ENCODE measurements at regions not wholly inside any gene's neighbourhood (a gene's known extent, or its start where the extent isn't known, plus 50 kb on each side); places are given as distances from the start of the nearest gene placed in this dataset.

DNA sequence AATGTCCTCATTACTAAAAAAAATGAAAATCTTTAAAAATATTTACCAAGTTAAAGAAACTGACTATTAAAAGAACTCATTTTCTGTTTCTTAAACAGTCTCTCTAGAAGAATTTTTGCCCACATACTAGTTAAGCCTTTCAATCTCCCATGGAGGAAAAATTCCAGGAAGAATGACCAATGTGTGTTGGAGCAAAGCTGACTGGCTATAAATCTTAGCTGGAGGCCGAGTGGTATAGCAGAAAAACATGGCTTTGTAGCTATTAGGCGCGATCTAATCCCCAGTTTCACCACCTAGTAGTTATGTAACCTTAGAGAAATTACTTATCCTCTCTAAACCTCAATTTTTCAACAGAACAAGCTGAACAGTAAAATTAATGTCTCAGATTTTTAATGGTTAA, 135.5 kb upstream of the PRLR start:
- DNase-seq (ENCODE audit: low spot score), result no peak
- intact Hi-C loops (cut with micrococcal nuclease), result no loop called here
- no peaks in the 10 kb centered on the region for H3K9me3 Mint-ChIP-seq
- no peak overlapping the region for H3K27ac Mint-ChIP-seq
- no peaks in the 10 kb centered on the region for H3K27me3 Mint-ChIP-seq (ENCODE audit: insufficient read depth)
- H3K4me3 Mint-ChIP-seq, result no peak overlapping the region
- H3K36me3 Mint-ChIP-seq (ENCODE audit: low read depth), result no peaks in the 10 kb centered on the region
- no peaks in the 10 kb centered on the region for H3K4me1 Mint-ChIP-seq (ENCODE audit: low read depth)

- Mint-ChIP-seq H3K9me3 (no peaks in the 10 kb centered on the region), H3K4me1 (ENCODE audit: low read depth) (no peaks in the 10 kb centered on the region), H3K27me3 (ENCODE audit: insufficient read depth) (no peaks in the 10 kb centered on the region), H3K4me3 (no peak overlapping the region), H3K27ac (no peak overlapping the region), H3K36me3 (ENCODE audit: low read depth) (no peaks in the 10 kb centered on the region)
- no peak for DNase-seq (ENCODE audit: low spot score)
- intact Hi-C loops (cut with micrococcal nuclease), result no loop called here
These were observed 134.1 kb upstream of the PRLR start for GRCh38 chr5:35364350-35364749.

DNA sequence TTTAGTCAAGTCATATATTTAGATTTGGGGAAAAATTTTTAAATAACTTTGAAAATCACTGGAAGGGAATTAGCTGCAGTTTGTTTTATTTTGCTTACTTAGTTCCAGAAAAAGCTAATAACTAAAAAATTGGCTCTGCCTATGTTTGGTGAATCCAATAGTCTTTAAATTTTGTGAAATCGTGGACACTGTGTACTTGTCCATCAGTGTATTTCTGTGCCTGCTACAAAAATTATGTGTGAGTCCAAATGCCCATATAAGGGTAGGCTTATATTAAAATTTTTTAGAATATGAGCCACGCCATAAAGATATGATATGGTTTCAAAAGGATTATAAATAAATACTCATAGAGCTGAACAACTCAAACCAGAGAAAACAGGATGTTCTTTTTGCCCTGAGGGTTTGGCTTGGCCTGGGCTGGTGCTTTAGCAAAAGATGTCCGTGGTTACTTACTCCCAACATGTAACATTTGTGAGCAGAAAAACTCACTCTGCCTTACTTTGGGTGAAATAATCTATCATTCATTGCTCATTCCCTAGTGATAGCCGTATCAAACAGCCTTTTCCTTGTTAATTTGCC, 133.2 kb upstream of the PRLR start:
- H3K4me1 Mint-ChIP-seq (ENCODE audit: low read depth), result no peaks in the 10 kb centered on the region
- H3K36me3 Mint-ChIP-seq (ENCODE audit: low read depth), result no peaks in the 10 kb centered on the region
- no peaks in the 10 kb centered on the region for H3K9me3 Mint-ChIP-seq
- no peak overlapping the region for H3K4me3 Mint-ChIP-seq
- intact Hi-C loops (cut with micrococcal nuclease), result no loop called here
- no peaks in the 10 kb centered on the region for H3K27me3 Mint-ChIP-seq (ENCODE audit: insufficient read depth)
- DNase-seq (ENCODE audit: low spot score), result no peak
- no peak overlapping the region for H3K27ac Mint-ChIP-seq

GRCh38 chr5:35362772-35363171, 132.5 kb upstream of the PRLR start:
- peaks cover 2% of the 10 kb centered on the region for H3K27me3 Mint-ChIP-seq (ENCODE audit: insufficient read depth)
- no peaks in the 10 kb centered on the region for H3K9me3 Mint-ChIP-seq
- H3K4me3 Mint-ChIP-seq, result no peak overlapping the region
- DNase-seq (ENCODE audit: low spot score), result no peak
- H3K27ac Mint-ChIP-seq, result no peak overlapping the region
- intact Hi-C loops (cut with micrococcal nuclease), result no loop called here
- no peaks in the 10 kb centered on the region for H3K4me1 Mint-ChIP-seq (ENCODE audit: low read depth)
- no peaks in the 10 kb centered on the region for H3K36me3 Mint-ChIP-seq (ENCODE audit: low read depth)

GRCh38 chr5:35360671-35361070, 130.4 kb upstream of the PRLR start:
- H3K4me3 Mint-ChIP-seq, result no peak overlapping the region
- H3K9me3 Mint-ChIP-seq, result peaks cover 3% of the 10 kb centered on the region
- intact Hi-C loops (cut with micrococcal nuclease), result no loop called here
- H3K4me1 Mint-ChIP-seq (ENCODE audit: low read depth), result no peaks in the 10 kb centered on the region
- no peak overlapping the region for H3K27ac Mint-ChIP-seq
- H3K27me3 Mint-ChIP-seq (ENCODE audit: insufficient read depth), result peaks cover 2% of the 10 kb centered on the region
- H3K36me3 Mint-ChIP-seq (ENCODE audit: low read depth), result no peaks in the 10 kb centered on the region
- DNase-seq (ENCODE audit: low spot score), result no peak

DNA sequence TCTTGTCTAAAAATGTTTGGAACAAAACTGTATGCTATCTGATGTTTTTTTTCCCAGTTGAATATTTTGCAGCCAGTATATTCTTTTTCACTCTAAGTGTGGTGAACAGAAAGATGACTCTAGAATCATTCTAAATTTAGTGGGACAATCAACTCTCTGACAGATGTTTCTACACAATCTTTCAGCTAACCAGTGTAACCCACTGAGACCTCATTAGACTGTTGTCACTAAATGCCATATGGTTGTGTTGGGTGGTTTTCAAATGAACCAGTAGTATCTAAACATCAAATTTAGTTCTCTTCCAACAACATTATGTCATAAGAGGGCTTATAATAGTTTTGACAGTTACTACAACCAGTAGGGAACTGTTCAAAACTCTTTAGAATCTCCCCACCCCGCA, 129.6 kb upstream of the PRLR start:
- no peak for DNase-seq (ENCODE audit: low spot score)
- peaks cover 2% of the 10 kb centered on the region for H3K27me3 Mint-ChIP-seq (ENCODE audit: insufficient read depth)
- intact Hi-C loops (cut with micrococcal nuclease), result no loop called here
- no peaks in the 10 kb centered on the region for H3K36me3 Mint-ChIP-seq (ENCODE audit: low read depth)
- no peaks in the 10 kb centered on the region for H3K4me1 Mint-ChIP-seq (ENCODE audit: low read depth)
- H3K27ac Mint-ChIP-seq, result no peak overlapping the region
- peaks cover 3% of the 10 kb centered on the region for H3K9me3 Mint-ChIP-seq
- H3K4me3 Mint-ChIP-seq, result no peak overlapping the region

GRCh38 chr5:35357973-35358372, 127.7 kb upstream of the PRLR start:
- H3K36me3 Mint-ChIP-seq (ENCODE audit: low read depth), result no peaks in the 10 kb centered on the region
- intact Hi-C loops (cut with micrococcal nuclease), result no loop called here
- DNase-seq (ENCODE audit: low spot score), result no peak
- H3K4me1 Mint-ChIP-seq (ENCODE audit: low read depth), result no peaks in the 10 kb centered on the region
- H3K9me3 Mint-ChIP-seq, result peaks cover 6% of the 10 kb centered on the region
- H3K4me3 Mint-ChIP-seq, result no peak overlapping the region
- H3K27ac Mint-ChIP-seq, result no peak overlapping the region
- H3K27me3 Mint-ChIP-seq (ENCODE audit: insufficient read depth), result peaks cover 2% of the 10 kb centered on the region

GRCh38 chr5:35356725-35357124, 126.4 kb upstream of the PRLR start:
- H3K36me3 Mint-ChIP-seq (ENCODE audit: low read depth), result no peaks in the 10 kb centered on the region
- no peaks in the 10 kb centered on the region for H3K4me1 Mint-ChIP-seq (ENCODE audit: low read depth)
- peaks cover 2% of the 10 kb centered on the region for H3K27me3 Mint-ChIP-seq (ENCODE audit: insufficient read depth)
- H3K9me3 Mint-ChIP-seq, result peaks cover 15% of the 10 kb centered on the region
- no peak overlapping the region for H3K4me3 Mint-ChIP-seq
- no peak for DNase-seq (ENCODE audit: low spot score)
- H3K27ac Mint-ChIP-seq, result no peak overlapping the region
- intact Hi-C loops (cut with micrococcal nuclease), result no loop called here

DNA sequence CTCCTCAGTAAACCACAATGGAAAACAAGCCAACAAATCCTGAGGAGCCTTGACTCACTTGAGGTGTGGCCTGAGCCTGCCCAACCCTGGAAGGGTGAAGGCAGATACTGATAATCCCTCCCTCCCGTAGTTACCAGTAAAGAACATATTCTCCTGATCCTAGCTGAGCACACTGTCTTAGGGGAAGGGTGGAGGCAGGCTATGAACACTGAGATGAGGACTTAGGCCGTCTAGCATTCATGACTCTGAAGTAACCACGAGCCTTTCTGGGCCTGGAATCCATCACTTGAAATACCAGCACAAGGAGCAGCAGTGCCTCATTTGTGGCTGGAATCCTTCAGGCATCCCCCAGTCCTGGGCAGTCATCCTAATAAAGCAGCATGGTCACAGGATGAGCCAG, 124.5 kb upstream of the PRLR start:
- H3K36me3 Mint-ChIP-seq (ENCODE audit: low read depth), result no peaks in the 10 kb centered on the region
- H3K4me3 Mint-ChIP-seq, result no peak overlapping the region
- no peaks in the 10 kb centered on the region for H3K4me1 Mint-ChIP-seq (ENCODE audit: low read depth)
- intact Hi-C loops (cut with micrococcal nuclease), result no loop called here
- peaks cover 21% of the 10 kb centered on the region for H3K9me3 Mint-ChIP-seq
- H3K27ac Mint-ChIP-seq, result no peak overlapping the region
- H3K27me3 Mint-ChIP-seq (ENCODE audit: insufficient read depth), result peaks cover 2% of the 10 kb centered on the region
- no peak for DNase-seq (ENCODE audit: low spot score)

DNA sequence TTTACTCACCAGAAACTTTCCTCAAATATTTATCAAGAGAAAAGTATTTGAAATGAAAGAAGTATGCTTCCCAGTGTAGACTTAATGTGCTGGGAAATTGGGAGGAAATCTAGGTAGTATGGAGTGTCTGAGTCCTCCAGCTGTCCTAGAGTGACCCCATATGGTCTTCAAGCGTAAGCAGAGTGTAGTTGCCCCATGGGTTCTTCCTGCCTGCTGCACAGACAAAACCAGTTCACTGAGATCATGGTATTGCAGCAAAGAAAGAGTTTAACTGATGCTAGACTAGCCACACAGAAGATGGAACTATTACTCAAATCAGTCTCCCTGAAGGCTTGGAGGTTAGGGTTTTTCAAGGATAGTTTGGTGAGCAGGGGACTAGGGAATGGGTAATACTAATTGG, 114.9 kb upstream of the PRLR start:
- no peak for DNase-seq (ENCODE audit: low spot score)
- Mint-ChIP-seq H3K4me1 (ENCODE audit: low read depth) (no peaks in the 10 kb centered on the region), H3K36me3 (ENCODE audit: low read depth) (no peaks in the 10 kb centered on the region), H3K27ac (no peak overlapping the region), H3K4me3 (no peak overlapping the region), H3K27me3 (ENCODE audit: insufficient read depth) (no peaks in the 10 kb centered on the region), H3K9me3 (peaks cover 3% of the 10 kb centered on the region)
- intact Hi-C loops (cut with micrococcal nuclease), result no loop called here

DNA sequence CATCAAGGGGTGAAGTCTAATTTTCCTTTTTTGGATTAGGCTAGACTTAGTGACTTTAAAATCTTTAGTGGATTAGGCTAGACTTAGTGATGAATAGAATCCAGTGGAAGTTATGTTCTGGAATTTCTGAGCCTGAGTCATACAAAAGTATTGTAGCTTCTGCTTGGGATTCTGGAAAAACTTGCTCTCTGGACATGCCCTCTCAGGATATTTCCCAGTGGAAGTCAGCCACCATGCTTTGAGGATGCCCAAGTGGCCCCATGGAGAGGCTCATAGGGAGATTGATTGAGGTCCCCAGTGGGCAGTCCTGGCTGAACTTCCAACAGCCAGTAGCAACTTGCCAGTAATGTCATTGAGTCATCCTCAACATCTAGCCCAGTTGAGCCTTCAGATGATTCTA, 112.4 kb upstream of the PRLR start:
- DNase-seq (ENCODE audit: low spot score), result no peak
- Mint-ChIP-seq H3K36me3 (ENCODE audit: low read depth) (no peaks in the 10 kb centered on the region), H3K4me1 (ENCODE audit: low read depth) (no peaks in the 10 kb centered on the region), H3K4me3 (no peak overlapping the region), H3K9me3 (no peaks in the 10 kb centered on the region), H3K27ac (no peak overlapping the region), H3K27me3 (ENCODE audit: insufficient read depth) (no peaks in the 10 kb centered on the region)
- intact Hi-C loops (cut with micrococcal nuclease), result no loop called here

DNA sequence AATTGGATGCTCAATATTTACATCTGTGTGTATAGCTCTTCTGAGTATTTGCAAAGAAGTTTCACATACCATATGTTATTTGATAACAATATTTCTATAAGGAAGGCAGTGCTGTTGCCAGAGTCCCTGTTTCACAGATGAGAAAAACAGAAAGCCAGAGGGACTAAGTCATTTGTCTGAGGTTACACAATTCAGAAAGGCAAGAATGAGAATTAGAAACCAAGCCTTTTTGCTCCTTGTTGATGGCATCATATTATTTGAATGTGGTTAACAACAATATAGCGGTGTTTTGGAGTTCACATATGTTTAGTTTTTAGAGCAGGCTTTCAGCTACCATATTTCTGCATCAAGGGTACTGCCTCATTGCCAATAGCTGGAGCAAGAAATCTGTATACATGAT, 110.9 kb upstream of the PRLR start:
- no peak for DNase-seq (ENCODE audit: low spot score)
- H3K4me3 Mint-ChIP-seq, result no peak overlapping the region
- H3K9me3 Mint-ChIP-seq, result no peaks in the 10 kb centered on the region
- H3K4me1 Mint-ChIP-seq (ENCODE audit: low read depth), result no peaks in the 10 kb centered on the region
- no peaks in the 10 kb centered on the region for H3K27me3 Mint-ChIP-seq (ENCODE audit: insufficient read depth)
- H3K27ac Mint-ChIP-seq, result no peak overlapping the region
- H3K36me3 Mint-ChIP-seq (ENCODE audit: low read depth), result no peaks in the 10 kb centered on the region
- intact Hi-C loops (cut with micrococcal nuclease), result no loop called here

DNA sequence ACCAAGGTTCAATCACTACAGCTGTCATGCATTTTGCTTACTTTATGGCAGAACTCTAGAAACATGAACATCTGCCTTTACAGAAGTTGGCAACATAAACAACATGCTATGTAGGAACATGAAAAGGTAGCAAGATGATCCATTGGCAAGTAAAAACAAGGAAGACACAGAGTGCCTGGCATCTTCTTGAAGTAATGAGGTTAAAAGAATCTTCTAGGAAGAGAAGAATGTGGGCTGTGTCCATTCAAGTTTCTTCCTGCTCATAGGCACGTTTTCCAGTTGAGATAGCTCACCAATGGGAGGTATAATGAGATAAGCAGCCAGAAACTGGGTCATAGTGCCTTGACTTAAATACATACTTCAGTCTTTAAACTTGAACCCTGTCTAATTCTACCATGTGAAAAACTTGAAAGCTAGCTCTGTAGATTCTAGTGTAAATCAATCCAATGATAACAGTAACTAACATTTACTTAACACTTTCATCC, 109.4 kb upstream of the PRLR start:
- intact Hi-C loops (cut with micrococcal nuclease), result no loop called here
- no peaks in the 10 kb centered on the region for H3K36me3 Mint-ChIP-seq (ENCODE audit: low read depth)
- no peak for DNase-seq (ENCODE audit: low spot score)
- no peak overlapping the region for H3K4me3 Mint-ChIP-seq
- H3K4me1 Mint-ChIP-seq (ENCODE audit: low read depth), result no peaks in the 10 kb centered on the region
- H3K27ac Mint-ChIP-seq, result no peak overlapping the region
- no peaks in the 10 kb centered on the region for H3K9me3 Mint-ChIP-seq
- H3K27me3 Mint-ChIP-seq (ENCODE audit: insufficient read depth), result no peaks in the 10 kb centered on the region

DNA sequence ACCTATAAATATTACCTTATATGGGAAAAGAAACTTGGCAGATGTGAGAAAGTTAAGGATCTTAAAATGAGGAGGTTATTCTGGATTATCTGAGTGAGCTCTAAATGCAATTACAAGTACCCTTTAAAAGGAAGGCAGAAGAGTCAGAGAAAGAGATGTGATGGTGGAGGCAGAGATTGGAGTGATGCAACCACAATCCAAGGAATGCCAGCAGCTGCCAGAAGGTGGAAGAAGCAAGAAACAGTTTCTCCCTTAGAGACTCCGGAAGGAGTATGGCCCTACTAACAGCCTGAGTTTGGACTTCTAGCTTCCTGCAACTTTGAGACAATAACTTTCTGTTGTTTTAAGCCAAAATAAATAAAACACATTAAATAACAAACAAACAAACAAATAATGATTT, 108.7 kb upstream of the PRLR start:
- no peaks in the 10 kb centered on the region for H3K4me1 Mint-ChIP-seq (ENCODE audit: low read depth)
- intact Hi-C loops (cut with micrococcal nuclease), result no loop called here
- H3K4me3 Mint-ChIP-seq, result no peak overlapping the region
- no peak for DNase-seq (ENCODE audit: low spot score)
- no peaks in the 10 kb centered on the region for H3K9me3 Mint-ChIP-seq
- H3K27ac Mint-ChIP-seq, result no peak overlapping the region
- H3K27me3 Mint-ChIP-seq (ENCODE audit: insufficient read depth), result no peaks in the 10 kb centered on the region
- H3K36me3 Mint-ChIP-seq (ENCODE audit: low read depth), result no peaks in the 10 kb centered on the region
